DND-41 (cell line): ENCODE measurements at regions not wholly inside any gene's neighbourhood (a gene's known extent, or its start where the extent isn't known, plus 50 kb on each side); places are given as distances from the start of the nearest gene placed in this dataset.

Source experiments
- EZH2 ChIP-seq: IDR thresholded peaks from 3 replicates; pipeline ENCODE4 v1.6.1; 2012; ENCODE audit warnings: borderline replicate concordance, low read depth, mild to moderate bottlenecking, moderate library complexity, low read length, inconsistent platforms; ENCODE audit not compliant: severe bottlenecking
- TF ChIP-seq, protein P1 (sequence below): IDR thresholded peaks from 2 replicates; pipeline ENCODE4 v1.5.1; 2012; ENCODE audit warnings: borderline replicate concordance, low read length, moderate library complexity, mild to moderate bottlenecking; ENCODE audit not compliant: poor library complexity, severe bottlenecking; ENCODE audit errors: extremely low read depth

DNA sequence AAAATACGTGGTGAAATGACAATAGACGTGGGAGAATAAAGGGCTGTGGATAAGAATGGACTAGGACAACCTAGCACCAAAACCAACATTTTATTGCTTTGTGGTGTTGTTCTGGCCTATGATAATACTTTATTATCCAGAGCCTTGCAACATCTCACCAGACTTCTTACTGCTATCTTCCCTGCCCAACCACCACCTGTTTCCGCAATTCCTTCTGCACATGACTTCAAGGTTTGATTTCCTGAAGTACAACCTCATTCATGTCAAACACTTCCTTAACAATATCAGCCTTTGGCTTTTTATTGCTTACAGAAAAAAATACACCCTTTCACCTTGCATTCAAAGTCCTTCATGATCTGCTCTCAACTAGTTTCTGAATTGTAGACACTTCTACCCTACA, 84.8 kb downstream of the RTL3 start:
- no peak for TF ChIP-seq EZH2
- TF ChIP-seq, protein P1, sequence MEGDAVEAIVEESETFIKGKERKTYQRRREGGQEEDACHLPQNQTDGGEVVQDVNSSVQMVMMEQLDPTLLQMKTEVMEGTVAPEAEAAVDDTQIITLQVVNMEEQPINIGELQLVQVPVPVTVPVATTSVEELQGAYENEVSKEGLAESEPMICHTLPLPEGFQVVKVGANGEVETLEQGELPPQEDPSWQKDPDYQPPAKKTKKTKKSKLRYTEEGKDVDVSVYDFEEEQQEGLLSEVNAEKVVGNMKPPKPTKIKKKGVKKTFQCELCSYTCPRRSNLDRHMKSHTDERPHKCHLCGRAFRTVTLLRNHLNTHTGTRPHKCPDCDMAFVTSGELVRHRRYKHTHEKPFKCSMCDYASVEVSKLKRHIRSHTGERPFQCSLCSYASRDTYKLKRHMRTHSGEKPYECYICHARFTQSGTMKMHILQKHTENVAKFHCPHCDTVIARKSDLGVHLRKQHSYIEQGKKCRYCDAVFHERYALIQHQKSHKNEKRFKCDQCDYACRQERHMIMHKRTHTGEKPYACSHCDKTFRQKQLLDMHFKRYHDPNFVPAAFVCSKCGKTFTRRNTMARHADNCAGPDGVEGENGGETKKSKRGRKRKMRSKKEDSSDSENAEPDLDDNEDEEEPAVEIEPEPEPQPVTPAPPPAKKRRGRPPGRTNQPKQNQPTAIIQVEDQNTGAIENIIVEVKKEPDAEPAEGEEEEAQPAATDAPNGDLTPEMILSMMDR: no peak
